Panc1 (cell line): ENCODE measurements at regions not wholly inside any gene's neighbourhood (a gene's known extent, or its start where the extent isn't known, plus 50 kb on each side); places are given as distances from the start of the nearest gene placed in this dataset.

Experiments
- ATAC-seq: fragments of 200-7000 bp; cut with Tn5 transposase; 2 replicates; pipeline ENCODE4 v1.9.1; 2020; ENCODE audit warnings: mild to moderate bottlenecking, moderate library complexity
- BruUV-seq: library from RNA; stranded (reverse); fragments of 400-500 nt; replicated peaks from 2 replicates; lab custom pipeline; 2021; lab: Mats Ljungman, UMichigan
- CTCF ChIA-PET: fragments of 300-600 bp; sonication (Branson Sonifier 250); formaldehyde crosslinking; loops from one replicate; lab custom pipeline; 2022; ENCODE audit warnings: antibody characterized with exemption; lab: Charles Lee
- POLR2A ChIA-PET: fragments of 300-600 bp; sonication (Branson Sonifier 250); formaldehyde crosslinking; loops from one replicate; lab custom pipeline; 2022; ENCODE audit warnings: antibody characterized with exemption; lab: Charles Lee
- DNase-seq: peaks from one replicate; pipeline ENCODE4 v3.0.0-alpha.2; 2010; ENCODE audit warnings: low read depth, low spot score
- H3K27ac ChIP-seq: 2 replicates; pipeline ENCODE4 v1.5.1; 2011; ENCODE audit warnings: mild to moderate bottlenecking, low read length, inconsistent platforms
- H3K27me3 ChIP-seq: fragments of 200-500 bp; sonication (Bioruptor generic); 2 replicates; pipeline ENCODE4 v1.6.0; 2014; ENCODE audit warnings: low read length, inconsistent platforms; ENCODE audit not compliant: control insufficient read depth, insufficient read depth
- H3K36me3 ChIP-seq: fragments of 200-500 bp; sonication (Bioruptor generic); 2 replicates; pipeline ENCODE4 v1.5.1; 2014; ENCODE audit warnings: inconsistent platforms, mild to moderate bottlenecking, low read length, moderate library complexity; ENCODE audit not compliant: control insufficient read depth, insufficient read depth
- H3K4me1 ChIP-seq: 2 replicates; pipeline ENCODE4 v1.5.1; 2011; ENCODE audit warnings: inconsistent platforms, mild to moderate bottlenecking, low read length, moderate library complexity; ENCODE audit not compliant: control insufficient read depth, insufficient read depth
- H3K4me3 ChIP-seq, 2 experiments: 2 replicates each; pipeline ENCODE4 v1.5.1; 2011 to 2012; ENCODE audit warnings: low read depth in 2 of 2, low read length in 2 of 2, mild to moderate bottlenecking in 2 of 2, inconsistent platforms in 1 of 2, moderate library complexity in 1 of 2
- H3K9me3 ChIP-seq: fragments of 200-500 bp; sonication (Bioruptor generic); 2 replicates; pipeline ENCODE4 v1.5.1; 2014; ENCODE audit warnings: low read depth, mild to moderate bottlenecking, inconsistent platforms, low read length, moderate library complexity; ENCODE audit not compliant: control insufficient read depth, insufficient read depth
- CTCF ChIP-seq: fragments of 450-650 bp; IDR thresholded peaks from 2 replicates; pipeline ENCODE4 v1.5.1; 2017; ENCODE audit warnings: mild to moderate bottlenecking
- POLR2AphosphoS5 ChIP-seq: IDR thresholded peaks from 2 replicates; pipeline ENCODE4 v1.6.1; 2012; ENCODE audit warnings: mild to moderate bottlenecking, low read depth, low read length, moderate library complexity
- REST ChIP-seq, 2 experiments: IDR thresholded peaks; 2 replicates each; pipeline ENCODE4 v1.6.1; 2011 to 2012; ENCODE audit warnings: low read depth in 2 of 2, control low read depth in 1 of 2, low read length in 1 of 2, mild to moderate bottlenecking in 1 of 2, moderate library complexity in 1 of 2; ENCODE audit not compliant: insufficient read depth in 1 of 2
- SIN3A ChIP-seq: IDR thresholded peaks from 2 replicates; pipeline ENCODE4 v1.6.1; 2012; ENCODE audit warnings: low read depth, mild to moderate bottlenecking, low read length, moderate library complexity, borderline replicate concordance; ENCODE audit not compliant: insufficient read depth
- TCF7L2 ChIP-seq: IDR thresholded peaks from 2 replicates; pipeline ENCODE4 v1.6.1; 2011; ENCODE audit warnings: mild to moderate bottlenecking, low read depth, low read length, inconsistent platforms
- in situ Hi-C: cut with HindIII; loops from 2 replicates; pipeline ENCODE4 v1.10.0; 2016; ENCODE audit warnings: low sequenced_read_pairs, low pct_unique_long_range_greater_than_20kb
- intact Hi-C: fragments of 100-400 bp; cut with micrococcal nuclease; formaldehyde crosslinking; loops from one replicate; pipeline ENCODE4 v1.10.0; 2022; ENCODE audit not compliant: unreplicated experiment

DNA sequence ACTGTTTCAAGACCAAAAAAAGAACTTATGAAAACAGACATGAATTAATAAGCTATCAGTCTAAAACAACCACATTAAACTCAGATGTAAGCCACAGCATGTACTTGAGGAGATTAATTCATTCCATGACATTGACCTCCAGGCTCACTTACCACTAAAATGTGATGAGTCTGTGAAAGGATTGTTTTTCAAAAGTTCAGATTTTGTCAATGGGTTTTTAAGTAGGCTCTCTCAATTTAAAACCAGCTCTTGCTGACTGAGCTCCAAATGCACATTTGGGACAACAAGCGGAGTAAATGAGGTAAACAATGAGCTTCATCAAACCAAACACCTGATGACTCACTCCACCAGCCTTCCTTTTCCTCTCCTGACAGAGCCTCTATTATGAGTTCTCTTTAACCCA lies 197.0 kb downstream of the SIM1 start:
- CTCF ChIA-PET, result no interaction called here

GRCh38 chr6:100266494-100267401 lies 198.0 kb downstream of the SIM1 start:
- DNase-seq (no peak), ATAC-seq (no peak)
- H3K4me3 ChIP-seq, result no peak overlapping the region
- no peaks in the 10 kb centered on the region for H3K36me3 ChIP-seq
- no peaks in the 10 kb centered on the region for H3K27me3 ChIP-seq
- intact Hi-C loops, result no loop called here
- no peak overlapping the region for H3K27ac ChIP-seq
- in situ Hi-C loops, result no loop called here
- H3K4me1 ChIP-seq, result no peaks in the 10 kb centered on the region
- no TSS peak for BruUV-seq
- H3K9me3 ChIP-seq, result no peaks in the 10 kb centered on the region
- ChIA-PET CTCF (no interaction called here), POLR2A (no interaction called here)
- TF ChIP-seq TCF7L2, result no peak
- no peak for TF ChIP-seq CTCF
- TF ChIP-seq POLR2AphosphoS5, result no peak
- TF ChIP-seq REST (IDR thresholded peaks at IDR 0.05; ENCODE audit: insufficient read depth in 1 of 2, low read depth in 2 of 2, low read length in 1 of 2), result no peak
- no peak for TF ChIP-seq SIN3A

More for the DNA sequence above, 197.0 kb downstream of the SIM1 start:
- Histone ChIP-seq H3K27me3 (no peaks in the 10 kb centered on the region), H3K36me3 (no peaks in the 10 kb centered on the region), H3K4me1 (no peaks in the 10 kb centered on the region), H3K4me3 (no peak overlapping the region), H3K9me3 (no peaks in the 10 kb centered on the region), H3K27ac (no peak overlapping the region)
- DNase-seq (no peak), ATAC-seq (no peak)
- POLR2A ChIA-PET, result no interaction called here
- intact Hi-C loops, result no loop called here
- in situ Hi-C loops, result no loop called here
- TF ChIP-seq TCF7L2 (no peak), POLR2AphosphoS5 (no peak), SIN3A (no peak), REST (IDR thresholded peaks at IDR 0.05; ENCODE audit: insufficient read depth in 1 of 2, low read depth in 2 of 2, low read length in 1 of 2) (no peak), CTCF (no peak)
- no TSS peak for BruUV-seq
